ENCODE measurements at regions not wholly inside any gene's neighbourhood (a gene's known extent, or its start where the extent isn't known, plus 50 kb on each side); places are given as distances from the start of the nearest gene placed in this dataset.

- no peak for TF ChIP-seq CTCF (IDR thresholded peaks at IDR 0.05; ENCODE audit: low read depth, low read length)
- DNase-seq (ENCODE audit: low read depth, low spot score) = no peak
- in situ Hi-C loops (cut with HindIII; ENCODE audit: low sequenced_read_pairs) = no loop called here
- no peak overlapping the region for H3K4me3 ChIP-seq (ENCODE audit: low read depth, low read length)
Observed at GRCh38 chr4:181608181-181608580, 635.0 kb upstream of the TENM3 start.

- no peak overlapping the region for H3K4me3 ChIP-seq (ENCODE audit: low read depth, low read length)
- no peak for DNase-seq (ENCODE audit: low read depth, low spot score)
- in situ Hi-C loops (cut with HindIII; ENCODE audit: low sequenced_read_pairs) = no loop called here
- TF ChIP-seq CTCF (IDR thresholded peaks at IDR 0.05; ENCODE audit: low read depth, low read length) = no peak
Observed at GRCh38 chr4:181611033-181611711, 632.0 kb upstream of the TENM3 start.

GRCh38 chr4:181611946-181612600, 631.1 kb upstream of the TENM3 start:
- no peak overlapping the region for H3K4me3 ChIP-seq (ENCODE audit: low read depth, low read length)
- TF ChIP-seq CTCF (IDR thresholded peaks at IDR 0.05; ENCODE audit: low read depth, low read length) = no peak
- no peak for DNase-seq (ENCODE audit: low read depth, low spot score)
- in situ Hi-C loops (cut with HindIII; ENCODE audit: low sequenced_read_pairs) = no loop called here

- in situ Hi-C loops (cut with HindIII; ENCODE audit: low sequenced_read_pairs) = no loop called here
- TF ChIP-seq CTCF (IDR thresholded peaks at IDR 0.05; ENCODE audit: low read depth, low read length) = no peak
- no peak overlapping the region for H3K4me3 ChIP-seq (ENCODE audit: low read depth, low read length)
- no peak for DNase-seq (ENCODE audit: low read depth, low spot score)
Observed at GRCh38 chr4:181613200-181613599, 630.0 kb upstream of the TENM3 start.

GRCh38 chr4:181618038-181618618, 625.1 kb upstream of the TENM3 start:
- no peak for DNase-seq (ENCODE audit: low read depth, low spot score)
- no peak overlapping the region for H3K4me3 ChIP-seq (ENCODE audit: low read depth, low read length)
- no peak for TF ChIP-seq CTCF (IDR thresholded peaks at IDR 0.05; ENCODE audit: low read depth, low read length)
- in situ Hi-C loops (cut with HindIII; ENCODE audit: low sequenced_read_pairs) = no loop called here

- no peak for TF ChIP-seq CTCF (IDR thresholded peaks at IDR 0.05; ENCODE audit: low read depth, low read length)
- in situ Hi-C loops (cut with HindIII; ENCODE audit: low sequenced_read_pairs) = no loop called here
- DNase-seq (ENCODE audit: low read depth, low spot score) = no peak
- no peak overlapping the region for H3K4me3 ChIP-seq (ENCODE audit: low read depth, low read length)
Observed at GRCh38 chr4:181618896-181619295, 624.3 kb upstream of the TENM3 start.

Data from astrocyte of the spinal cord (primary cell).